OCI-LY7 (cell line): ENCODE measurements at regions not wholly inside any gene's neighbourhood (a gene's known extent, or its start where the extent isn't known, plus 50 kb on each side); places are given as distances from the start of the nearest gene placed in this dataset.

ENCODE experiments used
- CTCF ChIP-seq: fragments of 200-600 bp; sonication (generic); conservative IDR thresholded peaks from 2 replicates; pipeline ENCODE4 v1.5.1; 2014; ENCODE audit warnings: mild to moderate bottlenecking, antibody characterized with exemption, low read length, moderate library complexity, mixed read lengths
- EZH2phosphoT487 ChIP-seq: fragments of 200-600 bp; sonication (generic); IDR thresholded peaks from 2 replicates; pipeline ENCODE4 v1.6.1; 2018; ENCODE audit warnings: low read depth, borderline replicate concordance, mild to moderate bottlenecking, mixed run types, antibody characterized with exemption, low read length, moderate library complexity, mixed read lengths

- TF ChIP-seq CTCF (no peak), EZH2phosphoT487 (no peak)
These were observed 53.6 kb upstream of the MBOAT1 start for GRCh38 chr6:20265842-20266241.
